IMR-90 (cell line): ENCODE measurements at regions not wholly inside any gene's neighbourhood (a gene's known extent, or its start where the extent isn't known, plus 50 kb on each side); places are given as distances from the start of the nearest gene placed in this dataset.

Experiments
- ATAC-seq: fragments of 200-7000 bp; cut with Tn5 transposase; 2 replicates; pipeline ENCODE4 v1.9.1; 2020; ENCODE audit warnings: low read depth, mild to moderate bottlenecking, moderate library complexity
- BruUV-seq: library from RNA; stranded (reverse); fragments of 400-500 nt; replicated peaks from 2 replicates; lab custom pipeline; 2021; lab: Mats Ljungman, UMichigan
- CTCF ChIA-PET: fragments of 300-600 bp; formaldehyde crosslinking; extraction: SDS; loops from one replicate; lab custom pipeline; 2021; ENCODE audit warnings: antibody characterized with exemption; lab: Yijun Ruan, JAX
- POLR2A ChIA-PET: fragments of 300-600 bp; sonication (Branson Sonifier 250); formaldehyde crosslinking; loops from one replicate; lab custom pipeline; 2022; ENCODE audit warnings: antibody characterized with exemption; ENCODE audit not compliant: unreplicated experiment; lab: Charles Lee
- DNase-seq: peaks from one replicate; pipeline ENCODE4 v3.0.0; 2013
- H2AFZ ChIP-seq: replicated peaks from 2 replicates; pipeline ENCODE3; 2013; ENCODE audit warnings: low read length, mild to moderate bottlenecking; ENCODE audit not compliant: poor library complexity
- H2AK5ac ChIP-seq: 2 replicates; pipeline ENCODE4 v1.6.1; 2013; ENCODE audit warnings: low read depth, low read length, inconsistent platforms
- H2AK9ac ChIP-seq: replicated peaks from 2 replicates; pipeline ENCODE3; 2013; ENCODE audit warnings: mild to moderate bottlenecking, low read depth, low read length, moderate library complexity; ENCODE audit not compliant: poor library complexity
- H2BK120ac ChIP-seq: 2 replicates; pipeline ENCODE4 v1.6.1; 2013; ENCODE audit warnings: low read depth, low read length, inconsistent platforms
- H2BK15ac ChIP-seq: 3 replicates; pipeline ENCODE4 v1.6.1; 2013; ENCODE audit warnings: low read depth, low read length, inconsistent platforms
- H2BK20ac ChIP-seq: 2 replicates; pipeline ENCODE4 v1.6.1; 2013; ENCODE audit warnings: low read depth, mild to moderate bottlenecking, inconsistent platforms, low read length, moderate library complexity
- H2BK5ac ChIP-seq: 2 replicates; pipeline ENCODE4 v1.6.1; 2013; ENCODE audit warnings: mild to moderate bottlenecking, low read depth, low read length, inconsistent platforms; ENCODE audit not compliant: poor library complexity, severe bottlenecking
- H3K14ac ChIP-seq: replicated peaks from 2 replicates; pipeline ENCODE4 v1.6.1; 2013; ENCODE audit warnings: low read depth, low read length, inconsistent platforms
- H3K18ac ChIP-seq: 2 replicates; pipeline ENCODE4 v1.6.1; 2013; ENCODE audit warnings: low read depth, low read length, control low read depth
- H3K23ac ChIP-seq: 2 replicates; pipeline ENCODE4 v1.6.1; 2013; ENCODE audit warnings: low read depth, low read length, inconsistent platforms
- H3K27ac ChIP-seq: 2 replicates; pipeline ENCODE4 v1.5.1; 2013; ENCODE audit warnings: mild to moderate bottlenecking, control low read depth, low read length; ENCODE audit not compliant: insufficient read depth
- H3K27me3 ChIP-seq: 2 replicates; pipeline ENCODE4 v1.6.1; 2013; ENCODE audit warnings: low read length; ENCODE audit not compliant: control insufficient read depth, insufficient read depth
- H3K36me3 ChIP-seq: 2 replicates; pipeline ENCODE4 v1.6.1; 2013; ENCODE audit warnings: low read length, mixed read lengths; ENCODE audit not compliant: control insufficient read depth, insufficient read depth
- H3K4ac ChIP-seq: 2 replicates; pipeline ENCODE4 v1.6.1; 2013; ENCODE audit warnings: low read depth, low read length, inconsistent platforms
- H3K4me1 ChIP-seq: 2 replicates; pipeline ENCODE4 v1.6.1; 2013; ENCODE audit warnings: low read length, mixed read lengths; ENCODE audit not compliant: control insufficient read depth, insufficient read depth
- H3K4me2 ChIP-seq: 2 replicates; pipeline ENCODE4 v1.6.1; 2013; ENCODE audit warnings: low read depth, mild to moderate bottlenecking, control low read depth, low read length, moderate library complexity
- H3K4me3 ChIP-seq: 2 replicates; pipeline ENCODE4 v1.5.1; 2013; ENCODE audit warnings: low read depth, mild to moderate bottlenecking, control low read depth, low read length, moderate library complexity; ENCODE audit not compliant: insufficient read depth
- H3K56ac ChIP-seq: 2 replicates; pipeline ENCODE4 v1.6.1; 2013; ENCODE audit warnings: low read length, inconsistent platforms; ENCODE audit not compliant: insufficient read depth; ENCODE audit errors: extremely low read depth
- H3K79me1 ChIP-seq, 2 experiments: 2 replicates each; pipeline ENCODE4 v1.6.1; 2013; ENCODE audit warnings: low read length in 2 of 2, inconsistent platforms in 1 of 2, low read depth in 1 of 2
- H3K9ac ChIP-seq: 2 replicates; pipeline ENCODE4 v1.6.1; 2013; ENCODE audit warnings: low read depth, low read length, control low read depth
- H3K9me1 ChIP-seq: 2 replicates; pipeline ENCODE4 v1.6.1; 2013; ENCODE audit warnings: low read length, inconsistent platforms; ENCODE audit not compliant: insufficient read depth
- H3K9me3 ChIP-seq: 2 replicates; pipeline ENCODE4 v1.6.1; 2013; ENCODE audit warnings: low read length; ENCODE audit not compliant: control insufficient read depth, insufficient read depth
- H4K20me1 ChIP-seq: 2 replicates; pipeline ENCODE4 v1.6.1; 2013; ENCODE audit warnings: low read length, inconsistent platforms; ENCODE audit not compliant: insufficient read depth
- H4K5ac ChIP-seq: 2 replicates; pipeline ENCODE4 v1.6.1; 2013; ENCODE audit warnings: mild to moderate bottlenecking, low read depth, low read length, control low read depth
- H4K8ac ChIP-seq, 2 experiments: 2 replicates each; pipeline ENCODE4 v1.6.1; 2013; ENCODE audit warnings: low read depth in 2 of 2, low read length in 2 of 2, control low read depth in 1 of 2, inconsistent platforms in 1 of 2
- H4K91ac ChIP-seq: 2 replicates; pipeline ENCODE4 v1.6.1; 2013; ENCODE audit warnings: low read depth, low read length, inconsistent platforms; ENCODE audit not compliant: insufficient read depth
- CEBPB ChIP-seq: IDR thresholded peaks from 2 replicates; pipeline ENCODE4 v1.6.1; 2012; ENCODE audit warnings: low read depth, low read length, improper control_type of control experiment
- FOS ChIP-seq: fragments of 150-350 bp; IDR thresholded peaks from 2 replicates; pipeline ENCODE4 v1.6.1; 2016; ENCODE audit warnings: low read depth, low read length
- MAFK ChIP-seq: IDR thresholded peaks from 2 replicates; pipeline ENCODE4 v1.6.1; 2012; ENCODE audit warnings: low read depth, low read length, improper control_type of control experiment
- MXI1 ChIP-seq: IDR thresholded peaks from 2 replicates; pipeline ENCODE4 v1.6.1; 2012; ENCODE audit warnings: low read depth, mild to moderate bottlenecking, low read length, moderate library complexity, borderline replicate concordance
- RAD21 ChIP-seq: IDR thresholded peaks from 2 replicates; pipeline ENCODE4 v1.6.1; 2012; ENCODE audit warnings: low read length, improper control_type of control experiment
- WGBS, 2 experiments: methylation state at CpG; one replicate each; pipeline versions ENCODE4 v1.1.5 to v1.1.7; 2013; ENCODE audit warnings: missing lambda C conversion rate in 2 of 2; ENCODE audit not compliant: insufficient read length in 1 of 2; ENCODE audit errors: extremely low coverage in 2 of 2; 5-methylcytosine and 5-hydroxymethylcytosine counted together
- dilution Hi-C: fragments of 300-500 bp; cut with HindIII; formaldehyde crosslinking; loops from one replicate; pipeline ENCODE4 v1.14.3; 2018; ENCODE audit warnings: low sequenced_read_pairs; ENCODE audit not compliant: unreplicated experiment
- in situ Hi-C: fragments of 300-500 bp; cut with MboI; formaldehyde crosslinking; loops from 3 replicates; pipeline ENCODE4 v1.14.3; 2019; ENCODE audit warnings: low sequenced_read_pairs, inconsistent platforms, mixed read lengths
- intact Hi-C: fragments of 100-400 bp; cut with micrococcal nuclease; formaldehyde crosslinking; loops from 2 replicates; pipeline ENCODE4 v1.10.0; 2022
- TF ChIP-seq, protein P1 (sequence below): fragments of 150-350 bp; IDR thresholded peaks from 2 replicates; pipeline ENCODE4 v1.6.1; 2017; ENCODE audit warnings: mild to moderate bottlenecking, antibody characterized with exemption, low read length, low read depth

DNA sequence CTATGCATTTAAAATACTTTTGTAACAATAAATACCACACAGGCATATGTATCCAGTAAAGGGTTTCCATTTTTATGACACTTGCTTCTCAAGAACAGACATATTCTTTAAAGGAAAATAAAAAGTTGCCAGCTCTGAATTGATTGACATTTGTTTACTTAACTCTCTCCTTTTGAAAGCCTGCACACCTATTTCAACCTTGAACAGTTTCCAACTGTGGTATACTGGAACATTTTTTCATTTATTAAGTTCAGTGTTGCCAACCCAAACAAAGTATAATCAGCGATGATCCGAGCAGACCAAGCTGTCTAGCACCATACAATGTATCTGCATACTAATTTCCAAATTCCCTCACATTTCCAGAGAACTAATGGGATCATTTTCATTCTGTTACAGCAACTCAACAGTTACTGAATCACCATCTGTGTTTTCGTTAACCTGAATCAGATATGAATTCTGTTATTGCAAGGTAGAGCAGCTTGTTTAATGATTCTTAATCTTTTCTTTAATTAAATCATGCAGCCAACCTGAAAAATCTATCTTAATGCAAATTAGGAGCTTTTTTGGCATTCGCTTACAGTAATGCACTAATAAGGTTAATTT lies 725.5 kb upstream of the ZEB2 start:
- Histone ChIP-seq H2BK5ac (no peak overlapping the region), H3K23ac (no peak overlapping the region), H2BK20ac (no peak overlapping the region), H2AK9ac (no peak overlapping the region), H3K36me3 (no peaks in the 10 kb centered on the region), H4K20me1 (no peaks in the 10 kb centered on the region), H3K9me3 (no peaks in the 10 kb centered on the region), H2AFZ (no peak overlapping the region), H3K4me3 (no peak overlapping the region), H3K18ac (no peak overlapping the region), H3K9ac (no peak overlapping the region), H3K4me2 (no peak overlapping the region), H2AK5ac (no peak overlapping the region), H3K27ac (no peak overlapping the region), H2BK120ac (no peak overlapping the region), H3K4me1 (no peaks in the 10 kb centered on the region), H3K4ac (no peak overlapping the region), H3K56ac (no peak overlapping the region), H3K14ac (no peak overlapping the region), H3K79me1 (no peaks in the 10 kb centered on the region), H4K5ac (no peak overlapping the region), H3K27me3 (no peaks in the 10 kb centered on the region), H2BK15ac (no peak overlapping the region), H3K9me1 (no peaks in the 10 kb centered on the region), H4K91ac (no peak overlapping the region), H4K8ac (no peak overlapping the region)
- BruUV-seq = no TSS peak
- POLR2A ChIA-PET = no interaction called here
- dilution Hi-C loops (no loop called here), intact Hi-C loops (no loop called here), in situ Hi-C loops (no loop called here)
- no CpG with 5 or more reads among the region's 4 CpGs for WGBS, 2 experiments
- CTCF ChIA-PET = no interaction called here
- TF ChIP-seq CEBPB (no peak), MXI1 (no peak), MAFK (no peak), RAD21 (no peak), FOS (no peak)
- TF ChIP-seq, protein P1, sequence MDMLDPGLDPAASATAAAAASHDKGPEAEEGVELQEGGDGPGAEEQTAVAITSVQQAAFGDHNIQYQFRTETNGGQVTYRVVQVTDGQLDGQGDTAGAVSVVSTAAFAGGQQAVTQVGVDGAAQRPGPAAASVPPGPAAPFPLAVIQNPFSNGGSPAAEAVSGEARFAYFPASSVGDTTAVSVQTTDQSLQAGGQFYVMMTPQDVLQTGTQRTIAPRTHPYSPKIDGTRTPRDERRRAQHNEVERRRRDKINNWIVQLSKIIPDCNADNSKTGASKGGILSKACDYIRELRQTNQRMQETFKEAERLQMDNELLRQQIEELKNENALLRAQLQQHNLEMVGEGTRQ = no peak
- no peak for DNase-seq
- ATAC-seq = no peak
